K562 (cell line): ENCODE measurements at regions not wholly inside any gene's neighbourhood (a gene's known extent, or its start where the extent isn't known, plus 50 kb on each side); places are given as distances from the start of the nearest gene placed in this dataset.
A peak's percentile ranks its signal among the peaks of the same experiment; 100 is the strongest.

ENCODE experiments used
- BRD9 ChIP-seq: fragments of 450-650 bp; IDR thresholded peaks from 2 replicates; pipeline ENCODE4 v1.6.1; 2018; ENCODE audit warnings: low read depth; ENCODE audit not compliant: partially characterized antibody
- CBX2 ChIP-seq: fragments of 200-600 bp; sonication (generic); IDR thresholded peaks from one replicate; pipeline ENCODE4 v1.6.1; 2012; ENCODE audit warnings: mild to moderate bottlenecking, low read length, inconsistent platforms; ENCODE audit not compliant: insufficient read depth, poor library complexity, severe bottlenecking
- CEBPB ChIP-seq: fragments of 450-650 bp; IDR thresholded peaks from 2 replicates; pipeline ENCODE4 v1.6.1; 2016; ENCODE audit warnings: missing genetic modification characterization, missing compliant biosample characterization
- CHAMP1 ChIP-seq: fragments of 450-650 bp; IDR thresholded peaks from 2 replicates; pipeline ENCODE4 v1.6.1; 2016; ENCODE audit warnings: mild to moderate bottlenecking
- CHD1 ChIP-seq: fragments of 200-600 bp; sonication (generic); IDR thresholded peaks from one replicate; pipeline ENCODE4 v1.6.1; 2012; ENCODE audit warnings: mild to moderate bottlenecking, moderate library complexity, low read length, inconsistent platforms
- CREB1 ChIP-seq, 2 experiments: sonication (generic) in 1 of 2; formaldehyde crosslinking in 1 of 2; IDR thresholded peaks; 2 replicates each; pipeline versions ENCODE4 v1.6.1 to v1.8.0; 2012 to 2022; ENCODE audit warnings: inconsistent platforms in 1 of 2, mild to moderate bottlenecking in 1 of 2, missing genetic modification reagents in 1 of 2, moderate library complexity in 1 of 2
- CREB5 ChIP-seq: fragments of 250-450 bp; sonication (Bioruptor Pico); IDR thresholded peaks from 2 replicates; pipeline ENCODE4 v1.5.0; 2020; ENCODE audit warnings: mild to moderate bottlenecking
- DMBX1 ChIP-seq: fragments of 250-450 bp; sonication (Bioruptor Pico); IDR thresholded peaks from 2 replicates; pipeline ENCODE4 v1.8.0; 2022; ENCODE audit warnings: inconsistent platforms, mild to moderate bottlenecking, moderate library complexity, borderline replicate concordance
- DNMT1 ChIP-seq: fragments of 450-650 bp; IDR thresholded peaks from 2 replicates; pipeline ENCODE4 v1.6.1; 2016; ENCODE audit warnings: antibody characterized with exemption, mild to moderate bottlenecking
- ELF1 ChIP-seq: fragments of 200-800 bp; sonication (Bioruptor generic); IDR thresholded peaks from 2 replicates; pipeline ENCODE4 v1.6.1; 2016; ENCODE audit warnings: missing genetic modification characterization, missing compliant biosample characterization
- HDAC3 ChIP-seq: fragments of 450-650 bp; IDR thresholded peaks from 2 replicates; pipeline ENCODE4 v1.6.1; 2018; ENCODE audit warnings: borderline replicate concordance, mild to moderate bottlenecking, moderate library complexity; ENCODE audit not compliant: partially characterized antibody
- HIVEP1 ChIP-seq: fragments of 250-450 bp; sonication (Bioruptor Pico); IDR thresholded peaks from 2 replicates; pipeline ENCODE4 v1.4.0; 2020; ENCODE audit warnings: mild to moderate bottlenecking
- HOXB6 ChIP-seq: fragments of 250-450 bp; sonication (Bioruptor Pico); IDR thresholded peaks from 2 replicates; pipeline ENCODE4 v1.5.1; 2022; ENCODE audit warnings: mild to moderate bottlenecking, borderline replicate concordance
- IFI16 ChIP-seq: fragments of 250-450 bp; sonication (Bioruptor Pico); IDR thresholded peaks from 2 replicates; pipeline ENCODE4 v2.1.2; 2022; ENCODE audit warnings: mild to moderate bottlenecking, inconsistent platforms
- KHSRP ChIP-seq: fragments of 450-650 bp; IDR thresholded peaks from 2 replicates; pipeline ENCODE4 v1.6.1; 2017
- PTRF ChIP-seq: fragments of 450-650 bp; IDR thresholded peaks from 2 replicates; pipeline ENCODE4 v1.6.1; 2016; ENCODE audit warnings: mild to moderate bottlenecking, missing genetic modification characterization, missing compliant biosample characterization
- SOX6 ChIP-seq: fragments of 450-650 bp; IDR thresholded peaks from 2 replicates; pipeline ENCODE4 v1.6.1; 2014; ENCODE audit warnings: mild to moderate bottlenecking
- STAG1 ChIP-seq: sonication (generic); formaldehyde crosslinking; IDR thresholded peaks from 2 replicates; pipeline ENCODE4 v1.5.0; 2020; ENCODE audit warnings: missing genetic modification reagents, borderline replicate concordance
- TCF7 ChIP-seq: sonication (generic); IDR thresholded peaks from 2 replicates; pipeline ENCODE4 v1.6.1; 2016; ENCODE audit warnings: antibody characterized with exemption, borderline replicate concordance
- USF2 ChIP-seq: sonication (generic); formaldehyde crosslinking; IDR thresholded peaks from 2 replicates; pipeline ENCODE4 v1.5.0; 2020; ENCODE audit warnings: missing genetic modification reagents
- ZBED1 ChIP-seq: IDR thresholded peaks from 2 replicates; pipeline ENCODE4 v1.6.1; 2014
- ZNF239 ChIP-seq: fragments of 250-450 bp; sonication (Bioruptor Pico); IDR thresholded peaks from 2 replicates; pipeline ENCODE4 v1.4.0; 2020; ENCODE audit warnings: mild to moderate bottlenecking
- ZNF253 ChIP-seq: fragments of 250-450 bp; sonication (Bioruptor Pico); conservative IDR thresholded peaks from 2 replicates; pipeline ENCODE4 v1.6.1; 2021; ENCODE audit warnings: mild to moderate bottlenecking
- ZNF584 ChIP-seq: fragments of 200-800 bp; sonication (Bioruptor generic); IDR thresholded peaks from 2 replicates; pipeline ENCODE4 v1.6.1; 2016; ENCODE audit warnings: low read depth, mild to moderate bottlenecking, missing genetic modification characterization, missing compliant biosample characterization
- TF ChIP-seq, protein P1 (sequence below): fragments of 250-450 bp; sonication (Bioruptor Pico); IDR thresholded peaks from 2 replicates; pipeline ENCODE4 v1.8.0; 2021; ENCODE audit warnings: moderate library complexity, mild to moderate bottlenecking, inconsistent platforms

DNA sequence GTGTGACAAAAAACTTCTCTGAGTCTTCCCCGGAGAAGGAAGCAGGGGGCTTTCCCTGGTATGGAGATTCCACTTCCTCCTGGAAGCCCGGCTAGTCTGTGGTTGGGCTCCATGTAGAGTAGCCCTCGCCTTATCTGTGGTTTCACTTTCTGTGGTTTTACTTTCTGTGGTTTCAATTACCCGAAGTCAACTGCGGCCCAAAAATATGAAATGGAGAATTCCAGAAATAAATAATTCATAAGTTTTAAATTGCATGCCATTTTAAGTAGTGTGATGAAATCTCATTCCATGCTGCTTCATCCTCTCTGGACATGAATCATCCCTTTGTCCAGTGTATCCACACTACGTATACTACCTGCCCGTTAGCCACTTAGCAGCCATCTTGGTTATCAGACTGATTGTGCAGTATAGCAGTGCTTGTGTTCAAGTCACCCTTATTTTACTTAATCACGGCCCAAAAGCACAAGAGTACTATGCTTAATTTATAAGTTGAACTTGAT is 275.0 kb upstream of the SESN3 start (continued):
- TF ChIP-seq DMBX1 (CRISPR knock-in tag) (peak; percentile 82), ZNF239 (CRISPR knock-in tag) (peak; percentile 88), CHAMP1 (no peak), DNMT1 (no peak), BRD9 (no peak), CHD1 (no peak), KHSRP (no peak), TCF7 (no peak), STAG1 (CRISPR knock-in tag) (no peak), CREB1 (IDR thresholded peaks at IDR 0.05) (no peak), CREB1 (CRISPR knock-in tag; IDR thresholded peaks at IDR 0.05) (no peak), ZBED1 (no peak), CEBPB (tag) (0 out of 2 replicates have a peak, but pooled peaks have one; percentile 18), HDAC3 (no peak), CBX2 (no peak), CREB5 (peak; percentile 71; the same call in 1 of the 2 replicates), SOX6 (peak; percentile 21; the same call in 1 of the 2 replicates), IFI16 (no peak), ELF1 (tag) (no peak), HOXB6 (CRISPR knock-in tag) (no peak), PTRF (tag) (peak; percentile 83), ZNF253 (CRISPR knock-in tag) (no peak), HIVEP1 (CRISPR knock-in tag) (peak; percentile 87), USF2 (no peak), ZNF584 (CRISPR knock-in tag) (peak; percentile 83; the same call in 1 of the 2 replicates)
- TF ChIP-seq, protein P1, sequence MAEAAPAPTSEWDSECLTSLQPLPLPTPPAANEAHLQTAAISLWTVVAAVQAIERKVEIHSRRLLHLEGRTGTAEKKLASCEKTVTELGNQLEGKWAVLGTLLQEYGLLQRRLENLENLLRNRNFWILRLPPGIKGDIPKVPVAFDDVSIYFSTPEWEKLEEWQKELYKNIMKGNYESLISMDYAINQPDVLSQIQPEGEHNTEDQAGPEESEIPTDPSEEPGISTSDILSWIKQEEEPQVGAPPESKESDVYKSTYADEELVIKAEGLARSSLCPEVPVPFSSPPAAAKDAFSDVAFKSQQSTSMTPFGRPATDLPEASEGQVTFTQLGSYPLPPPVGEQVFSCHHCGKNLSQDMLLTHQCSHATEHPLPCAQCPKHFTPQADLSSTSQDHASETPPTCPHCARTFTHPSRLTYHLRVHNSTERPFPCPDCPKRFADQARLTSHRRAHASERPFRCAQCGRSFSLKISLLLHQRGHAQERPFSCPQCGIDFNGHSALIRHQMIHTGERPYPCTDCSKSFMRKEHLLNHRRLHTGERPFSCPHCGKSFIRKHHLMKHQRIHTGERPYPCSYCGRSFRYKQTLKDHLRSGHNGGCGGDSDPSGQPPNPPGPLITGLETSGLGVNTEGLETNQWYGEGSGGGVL (CRISPR knock-in tag), result no peak
